Epidermal melanocyte (primary cell): ENCODE measurements at regions not wholly inside any gene's neighbourhood (a gene's known extent, or its start where the extent isn't known, plus 50 kb on each side); places are given as distances from the start of the nearest gene placed in this dataset.

Experiments
- DNase-seq: peaks from one replicate; pipeline ENCODE4 v3.0.0; 2011; ENCODE audit warnings: low spot score; ENCODE audit not compliant: insufficient read length

- DNase-seq: no peak
Observed at GRCh38 chr15:37783290-37783689, 151.2 kb upstream of the TMCO5A start.

- DNase-seq: no peak
Observed at GRCh38 chr15:37788330-37788729, 146.1 kb upstream of the TMCO5A start.

GRCh38 chr15:37788767-37789396 lies 145.6 kb upstream of the TMCO5A start:
- no peak for DNase-seq

GRCh38 chr15:37789397-37789786 lies 145.0 kb upstream of the TMCO5A start:
- no peak for DNase-seq

- DNase-seq: no peak
Observed at GRCh38 chr15:37789881-37790280, 144.6 kb upstream of the TMCO5A start.

GRCh38 chr15:37791693-37792092 lies 142.7 kb upstream of the TMCO5A start:
- no peak for DNase-seq

GRCh38 chr15:37792351-37792750 lies 142.1 kb upstream of the TMCO5A start:
- DNase-seq: no peak

- DNase-seq: no peak
Observed at GRCh38 chr15:37793851-37794250, 140.6 kb upstream of the TMCO5A start.

- no peak for DNase-seq
Observed at GRCh38 chr15:37794947-37795346, 139.5 kb upstream of the TMCO5A start.

GRCh38 chr15:37801529-37801928 lies 132.9 kb upstream of the TMCO5A start:
- DNase-seq: no peak

- no peak for DNase-seq
Observed at GRCh38 chr15:37806808-37807207, 127.6 kb upstream of the TMCO5A start.

GRCh38 chr15:37810381-37810780 lies 124.1 kb upstream of the TMCO5A start:
- DNase-seq: no peak

GRCh38 chr15:37813306-37813705 lies 121.1 kb upstream of the TMCO5A start:
- DNase-seq: no peak

- no peak for DNase-seq
Observed at GRCh38 chr15:37814847-37815515, 119.5 kb upstream of the TMCO5A start.

- DNase-seq: no peak
Observed at GRCh38 chr15:37818152-37818677, 116.2 kb upstream of the TMCO5A start.

GRCh38 chr15:37819191-37819590 lies 115.2 kb upstream of the TMCO5A start:
- no peak for DNase-seq

GRCh38 chr15:37820380-37821128 lies 113.9 kb upstream of the TMCO5A start:
- DNase-seq: no peak

- DNase-seq: no peak
Observed at GRCh38 chr15:37823601-37824275, 110.7 kb upstream of the TMCO5A start.

- no peak for DNase-seq
Observed at GRCh38 chr15:37824717-37825382, 109.6 kb upstream of the TMCO5A start.

GRCh38 chr15:37837276-37837675 lies 97.2 kb upstream of the TMCO5A start:
- no peak for DNase-seq

- DNase-seq: no peak
Observed at GRCh38 chr15:37847776-37848175, 86.7 kb upstream of the TMCO5A start.
